ENCODE measurements at regions not wholly inside any gene's neighbourhood (a gene's known extent, or its start where the extent isn't known, plus 50 kb on each side); places are given as distances from the start of the nearest gene placed in this dataset.
"Not testable (repeated sequence)": the region's sequence is repeated elsewhere in the genome, so short reads cannot be mapped to it uniquely, and the experiment has no call there.

DNA sequence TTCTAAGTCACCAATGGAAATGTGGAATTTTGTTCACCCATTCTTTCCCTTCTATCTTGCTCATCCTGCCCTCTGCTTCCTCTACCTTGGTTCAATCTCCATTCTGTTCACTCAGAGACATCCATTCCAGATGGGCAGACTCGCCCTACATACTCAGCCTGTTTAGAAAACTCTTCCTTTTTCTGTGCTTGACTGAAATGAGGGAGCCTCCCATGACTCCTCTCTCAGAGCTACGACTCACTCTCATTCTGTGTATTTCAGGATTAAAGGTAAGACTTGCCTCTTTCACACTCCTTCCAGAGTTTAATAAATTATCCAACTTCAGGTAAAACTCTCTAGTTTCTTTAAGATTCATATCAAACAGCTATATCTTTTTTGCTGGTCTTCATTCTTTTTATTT lies 182.8 kb downstream of the HS3ST3A1 start:
- no peak overlapping the region for H3K9ac ChIP-seq
- H3K4me2 ChIP-seq = no peak overlapping the region
- no peaks in the 10 kb centered on the region for H3K79me2 ChIP-seq (ENCODE audit: insufficient read depth, low read depth)
- H2AFZ ChIP-seq (ENCODE audit: low read depth) = no peak overlapping the region
- no peak for TF ChIP-seq CTCF (conservative IDR thresholded peaks at IDR 0.05; ENCODE audit: low read depth, low read length)
- no peak overlapping the region for H3K4me3 ChIP-seq (IDR thresholded peaks at IDR 0.05; ENCODE audit: insufficient read depth, low read depth, low read length)
- H4K20me1 ChIP-seq (ENCODE audit: insufficient read depth) = no peaks in the 10 kb centered on the region
- no peaks in the 10 kb centered on the region for H3K36me3 ChIP-seq (ENCODE audit: insufficient read depth)
- no peaks in the 10 kb centered on the region for H3K4me1 ChIP-seq (ENCODE audit: low read depth, poor library complexity, severe bottlenecking)
- H3K27me3 ChIP-seq (ENCODE audit: insufficient read depth, low read depth) = no peaks in the 10 kb centered on the region
- no peak overlapping the region for H3K27ac ChIP-seq

DNA sequence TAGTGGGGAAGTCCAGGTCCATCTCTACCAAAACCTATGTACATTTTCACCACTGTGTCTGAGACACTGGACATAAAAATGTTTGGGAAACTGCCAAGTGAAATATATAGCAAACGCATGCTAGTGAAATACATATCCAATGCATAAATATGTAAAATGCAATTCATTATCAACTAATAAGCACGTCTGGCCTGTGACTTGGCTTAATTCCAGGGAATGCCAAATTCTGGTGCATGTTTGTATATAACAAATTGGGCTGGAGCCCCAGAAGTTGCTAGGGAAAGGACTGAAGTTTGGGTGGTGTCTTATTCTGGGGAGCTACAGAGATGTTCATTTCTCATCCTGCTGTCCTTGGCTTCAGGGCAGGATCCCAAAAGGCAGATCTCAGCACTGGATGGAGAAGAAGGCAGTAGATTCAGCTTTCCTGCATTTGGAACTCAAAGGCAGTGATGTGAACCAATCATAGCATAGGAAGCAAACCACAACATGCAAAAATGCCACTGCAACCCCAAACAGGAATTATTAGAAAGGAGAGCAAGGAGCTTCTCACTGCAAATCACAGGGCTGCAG lies 184.3 kb downstream of the HS3ST3A1 start:
- Histone ChIP-seq H3K79me2 (ENCODE audit: insufficient read depth, low read depth) (no peaks in the 10 kb centered on the region), H4K20me1 (ENCODE audit: insufficient read depth) (no peaks in the 10 kb centered on the region), H3K9ac (no peak overlapping the region), H3K27me3 (ENCODE audit: insufficient read depth, low read depth) (no peaks in the 10 kb centered on the region), H3K4me3 (IDR thresholded peaks at IDR 0.05; ENCODE audit: insufficient read depth, low read depth, low read length) (no peak overlapping the region), H3K36me3 (ENCODE audit: insufficient read depth) (no peaks in the 10 kb centered on the region), H3K4me1 (ENCODE audit: low read depth, poor library complexity, severe bottlenecking) (no peaks in the 10 kb centered on the region), H2AFZ (ENCODE audit: low read depth) (no peak overlapping the region), H3K27ac (no peak overlapping the region), H3K4me2 (no peak overlapping the region)
- TF ChIP-seq CTCF (conservative IDR thresholded peaks at IDR 0.05; ENCODE audit: low read depth, low read length) = no peak

- Histone ChIP-seq H3K27me3 (ENCODE audit: insufficient read depth, low read depth) (no peaks in the 10 kb centered on the region), H3K36me3 (ENCODE audit: insufficient read depth) (no peaks in the 10 kb centered on the region), H3K4me3 (IDR thresholded peaks at IDR 0.05; ENCODE audit: insufficient read depth, low read depth, low read length) (no peak overlapping the region), H2AFZ (ENCODE audit: low read depth) (no peak overlapping the region), H3K79me2 (ENCODE audit: insufficient read depth, low read depth) (no peaks in the 10 kb centered on the region), H3K27ac (no peak overlapping the region), H4K20me1 (ENCODE audit: insufficient read depth) (no peaks in the 10 kb centered on the region), H3K9ac (no peak overlapping the region), H3K4me1 (ENCODE audit: low read depth, poor library complexity, severe bottlenecking) (no peaks in the 10 kb centered on the region), H3K4me2 (no peak overlapping the region)
- no peak for TF ChIP-seq CTCF (conservative IDR thresholded peaks at IDR 0.05; ENCODE audit: low read depth, low read length)
These were observed 184.9 kb downstream of the HS3ST3A1 start for GRCh38 chr17:13416748-13417363.

- no peaks in the 10 kb centered on the region for H3K36me3 ChIP-seq (ENCODE audit: insufficient read depth)
- no peak overlapping the region for H3K27ac ChIP-seq
- H2AFZ ChIP-seq (ENCODE audit: low read depth) = no peak overlapping the region
- H3K79me2 ChIP-seq (ENCODE audit: insufficient read depth, low read depth) = no peaks in the 10 kb centered on the region
- H3K4me3 ChIP-seq (IDR thresholded peaks at IDR 0.05; ENCODE audit: insufficient read depth, low read depth, low read length) = no peak overlapping the region
- H3K4me2 ChIP-seq = no peak overlapping the region
- no peak overlapping the region for H3K9ac ChIP-seq
- no peaks in the 10 kb centered on the region for H4K20me1 ChIP-seq (ENCODE audit: insufficient read depth)
- no peaks in the 10 kb centered on the region for H3K4me1 ChIP-seq (ENCODE audit: low read depth, poor library complexity, severe bottlenecking)
- H3K27me3 ChIP-seq (ENCODE audit: insufficient read depth, low read depth) = no peaks in the 10 kb centered on the region
- no peak for TF ChIP-seq CTCF (conservative IDR thresholded peaks at IDR 0.05; ENCODE audit: low read depth, low read length)
These were observed 185.8 kb downstream of the HS3ST3A1 start for GRCh38 chr17:13415871-13416416.

- H3K36me3 ChIP-seq (ENCODE audit: insufficient read depth); H3K9ac ChIP-seq; H3K27ac ChIP-seq; H3K27me3 ChIP-seq (ENCODE audit: insufficient read depth, low read depth); H2AFZ ChIP-seq (ENCODE audit: low read depth); H3K4me3 ChIP-seq (IDR thresholded peaks at IDR 0.05; ENCODE audit: insufficient read depth, low read depth, low read length); H3K4me2 ChIP-seq; H4K20me1 ChIP-seq (ENCODE audit: insufficient read depth); H3K79me2 ChIP-seq (ENCODE audit: insufficient read depth, low read depth); H3K4me1 ChIP-seq (ENCODE audit: low read depth, poor library complexity, severe bottlenecking): not testable (repeated sequence)
These were observed 186.5 kb downstream of the HS3ST3A1 start for GRCh38 chr17:13415200-13415599.
